HTR-8/SVneo (cell line): ENCODE measurements at regions not wholly inside any gene's neighbourhood (a gene's known extent, or its start where the extent isn't known, plus 50 kb on each side); places are given as distances from the start of the nearest gene placed in this dataset.
A peak's percentile ranks its signal among the peaks of the same experiment; 100 is the strongest.
"Not testable (repeated sequence)": the region's sequence is repeated elsewhere in the genome, so short reads cannot be mapped to it uniquely, and the experiment has no call there.

ENCODE experiments used
- DNase-seq: peaks from one replicate; pipeline ENCODE4 v3.0.0; 2011; ENCODE audit warnings: low spot score, mixed read lengths; ENCODE audit not compliant: insufficient read length
- FAIRE-seq: peaks from 2 replicates; lab custom pipeline; 2011; peaks lifted over from hg19 to GRCh38; lab: Jason Lieb, UNC

- FAIRE-seq, result no peak
- no peak for DNase-seq
Observed at GRCh38 chrX:18102006-18102405, 118.7 kb downstream of the BEND2 start.

- FAIRE-seq (no peak), DNase-seq (no peak)
Observed at GRCh38 chrX:18101087-18101486, 119.6 kb downstream of the BEND2 start.

DNA sequence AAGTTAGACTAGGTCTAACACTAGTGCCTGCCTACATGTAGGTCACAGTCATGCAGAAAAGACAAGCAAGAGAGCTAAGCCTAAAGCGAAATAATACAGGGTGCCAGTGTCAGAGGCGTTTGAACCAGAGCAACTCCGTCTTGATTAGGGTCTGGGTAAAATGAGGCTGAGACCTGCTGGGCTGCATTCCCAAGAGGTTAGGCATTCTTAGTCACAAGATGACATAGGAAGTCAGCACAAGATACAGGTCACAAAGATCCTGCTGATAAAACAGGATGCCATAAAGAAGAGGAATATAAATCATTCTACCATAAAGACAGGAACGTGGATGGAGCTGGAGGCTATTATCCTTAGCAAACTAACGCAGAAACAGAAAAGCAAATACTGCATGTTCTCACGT is 120.9 kb downstream of the BEND2 start:
- DNase-seq, result no peak
- no peak for FAIRE-seq

DNA sequence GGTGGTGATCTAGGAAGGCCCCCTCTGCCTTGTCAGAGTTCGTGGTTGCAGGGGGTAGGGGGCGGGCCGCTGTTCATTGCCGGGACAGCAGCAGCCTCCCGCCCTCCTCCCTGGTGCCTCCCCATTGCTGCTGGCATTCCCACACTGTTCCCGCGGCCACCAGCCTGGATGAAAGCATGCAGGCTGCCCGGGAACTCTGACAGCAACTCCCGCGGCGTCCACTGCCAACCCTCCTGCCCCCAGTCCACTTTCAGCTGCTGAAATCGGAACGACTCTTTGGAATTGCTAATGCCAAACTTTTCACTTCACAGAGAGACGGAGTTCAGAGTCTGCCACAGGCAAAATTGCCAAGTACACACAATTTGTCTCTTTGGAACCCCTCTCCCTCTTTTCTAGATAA is 121.9 kb downstream of the BEND2 start:
- FAIRE-seq, result no peak
- DNase-seq, result no peak

DNA sequence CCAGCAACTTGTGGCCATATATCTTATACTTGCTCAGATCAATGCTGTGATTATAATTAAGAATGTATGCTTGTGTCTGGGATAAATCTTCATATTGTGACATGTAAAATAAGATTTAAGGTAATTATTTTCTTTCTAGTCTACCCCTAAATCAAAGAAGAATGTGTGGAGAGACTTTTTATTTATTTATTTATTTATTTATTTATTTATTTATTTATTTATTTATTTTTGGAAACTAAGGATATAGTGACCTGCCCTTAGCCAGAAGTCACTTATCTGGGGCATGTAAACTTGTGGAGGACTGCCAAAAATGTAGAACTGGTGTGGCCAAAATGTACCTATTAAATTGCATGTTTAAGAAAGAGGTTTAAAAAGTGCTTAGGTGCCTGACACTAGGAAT is 144.3 kb downstream of the BEND2 start:
- DNase-seq (no peak), FAIRE-seq (no peak)

DNA sequence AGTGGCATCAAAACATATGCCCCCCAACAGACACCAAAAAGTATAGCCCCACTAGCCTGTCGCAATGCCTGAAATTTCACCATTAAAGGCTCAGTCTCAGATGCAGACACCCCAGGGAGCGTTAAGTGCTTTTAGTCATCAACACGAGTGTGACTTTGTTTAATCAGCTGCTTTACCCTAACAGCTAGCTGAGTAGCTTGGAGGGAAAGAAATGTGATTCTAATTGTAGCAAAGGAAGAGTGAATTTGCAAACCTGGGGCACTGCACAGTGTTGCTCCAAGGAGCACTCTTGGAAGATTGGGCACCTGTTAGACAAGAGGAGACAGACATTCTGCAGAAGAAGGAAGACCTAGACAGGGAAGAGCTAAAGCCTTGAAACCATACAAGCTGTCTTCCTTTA is 145.1 kb downstream of the BEND2 start:
- no peak for DNase-seq
- FAIRE-seq, result no peak

- DNase-seq, FAIRE-seq: not testable (repeated sequence)
Observed at GRCh38 chrX:18068045-18068444, 152.6 kb downstream of the BEND2 start.

DNA sequence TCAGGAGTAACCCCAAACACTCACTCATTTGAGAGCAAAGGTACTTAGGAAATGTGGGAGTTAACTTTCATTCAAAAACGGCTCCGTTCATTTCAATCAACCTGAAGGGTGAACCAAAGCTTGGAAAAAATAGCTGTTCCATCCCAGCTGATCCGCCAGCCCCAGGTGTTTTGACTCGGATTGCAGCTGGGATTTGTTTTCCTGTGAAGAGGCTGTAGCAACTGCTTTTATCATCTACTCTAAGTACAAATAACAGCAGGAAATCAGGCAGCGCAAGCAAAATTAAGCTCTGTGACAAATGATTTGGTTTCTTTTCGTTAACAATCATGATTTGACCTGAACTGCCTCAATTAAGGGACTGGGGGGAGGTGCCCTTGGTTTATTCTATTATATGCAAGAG is 154.7 kb downstream of the BEND2 start:
- FAIRE-seq (no peak), DNase-seq (no peak)

DNA sequence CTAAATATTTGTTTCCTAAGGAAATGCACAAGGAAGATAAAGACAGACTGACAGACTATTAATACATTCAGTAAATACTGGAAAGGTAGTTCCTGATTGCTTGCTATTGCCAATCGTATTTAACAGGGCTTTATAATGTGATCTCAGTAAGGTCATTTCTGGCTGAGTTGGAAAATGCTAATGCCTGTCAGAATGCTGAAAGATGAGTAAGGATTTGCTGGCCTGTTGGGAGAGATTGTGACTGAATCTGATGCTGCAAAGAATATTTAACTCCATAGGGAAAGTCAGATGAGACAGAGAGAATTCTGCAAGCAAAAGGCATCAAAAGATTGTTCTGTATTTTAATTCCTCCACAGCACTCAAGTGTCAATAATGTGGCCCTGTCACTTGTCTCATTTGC is 169.0 kb downstream of the BEND2 start:
- no peak for DNase-seq
- no peak for FAIRE-seq

- peak; percentile 10 for DNase-seq
- peak; percentile 57 for FAIRE-seq
Observed at GRCh38 chrX:18047491-18047890, 173.2 kb downstream of the BEND2 start.

DNA sequence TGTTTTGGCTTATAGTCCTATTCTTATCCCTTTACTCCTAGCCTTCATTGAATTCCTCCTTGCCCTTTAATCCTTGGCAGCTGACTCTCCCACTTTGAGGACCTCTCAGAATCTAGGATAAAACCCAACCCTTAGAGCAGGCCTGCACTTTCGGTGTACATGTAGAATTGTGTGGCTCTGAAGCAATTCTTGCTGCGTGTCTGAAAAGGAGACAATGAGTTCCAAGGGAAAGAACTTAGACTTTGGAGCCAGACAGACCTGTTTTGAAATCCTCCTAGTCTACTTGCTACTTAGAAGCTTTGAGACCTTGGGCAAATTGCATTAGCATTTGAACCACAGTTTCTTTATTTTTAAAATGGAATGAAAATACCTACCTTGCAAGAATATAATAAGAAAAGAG is 175.2 kb downstream of the BEND2 start:
- DNase-seq, result no peak

GRCh38 chrX:18042776-18043175 is 177.9 kb downstream of the BEND2 start:
- FAIRE-seq (no peak), DNase-seq (no peak)

More for the DNA sequence above, 175.2 kb downstream of the BEND2 start:
- no peak for FAIRE-seq

- FAIRE-seq (no peak), DNase-seq (no peak)
Observed at GRCh38 chrX:18041656-18042055, 179.0 kb downstream of the BEND2 start.

DNA sequence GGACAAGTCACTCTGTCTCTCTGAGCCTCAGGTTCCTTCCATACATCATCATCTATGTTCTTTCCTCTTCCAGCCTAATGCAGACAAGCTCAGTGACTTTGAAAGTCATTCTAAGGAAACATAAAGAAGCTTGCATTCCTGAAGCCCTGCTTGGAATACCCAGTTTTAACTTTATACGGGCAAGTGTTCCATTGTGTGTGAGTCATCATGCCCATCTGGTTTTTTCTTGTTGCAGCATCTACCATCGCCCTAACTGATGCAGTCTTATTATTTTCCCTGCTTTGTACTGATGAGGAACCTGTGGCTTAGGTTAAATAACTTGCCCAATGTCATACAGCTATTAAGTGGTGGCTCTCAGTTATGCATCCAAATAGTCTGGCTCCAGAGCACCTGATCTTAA is 177.9 kb upstream of the RAI2 start:
- DNase-seq (no peak), FAIRE-seq (no peak)

GRCh38 chrX:18036394-18036793 is 175.3 kb upstream of the RAI2 start:
- FAIRE-seq (no peak), DNase-seq (no peak)

DNA sequence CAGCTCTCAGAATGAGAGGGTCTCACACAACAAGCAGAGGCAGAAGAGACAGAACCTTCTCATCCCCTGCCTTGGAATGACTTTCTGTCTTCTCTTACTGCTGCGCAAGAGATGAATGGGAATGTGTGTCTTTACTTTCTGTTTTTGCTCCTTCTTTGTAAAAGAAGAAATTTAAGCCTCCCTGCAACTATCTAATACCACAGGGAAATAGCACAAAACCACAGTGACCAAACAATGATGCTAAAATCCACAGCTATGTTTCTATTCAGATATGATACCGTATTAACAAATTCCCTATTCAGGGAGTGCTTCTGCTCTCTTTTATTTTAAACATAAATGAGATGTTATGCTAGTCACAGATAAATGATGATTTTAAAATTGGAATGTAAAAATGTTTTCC is 173.8 kb upstream of the RAI2 start:
- DNase-seq (no peak), FAIRE-seq (no peak)

GRCh38 chrX:18034504-18034903 is 173.4 kb upstream of the RAI2 start:
- DNase-seq, result no peak
- FAIRE-seq, result no peak

DNA sequence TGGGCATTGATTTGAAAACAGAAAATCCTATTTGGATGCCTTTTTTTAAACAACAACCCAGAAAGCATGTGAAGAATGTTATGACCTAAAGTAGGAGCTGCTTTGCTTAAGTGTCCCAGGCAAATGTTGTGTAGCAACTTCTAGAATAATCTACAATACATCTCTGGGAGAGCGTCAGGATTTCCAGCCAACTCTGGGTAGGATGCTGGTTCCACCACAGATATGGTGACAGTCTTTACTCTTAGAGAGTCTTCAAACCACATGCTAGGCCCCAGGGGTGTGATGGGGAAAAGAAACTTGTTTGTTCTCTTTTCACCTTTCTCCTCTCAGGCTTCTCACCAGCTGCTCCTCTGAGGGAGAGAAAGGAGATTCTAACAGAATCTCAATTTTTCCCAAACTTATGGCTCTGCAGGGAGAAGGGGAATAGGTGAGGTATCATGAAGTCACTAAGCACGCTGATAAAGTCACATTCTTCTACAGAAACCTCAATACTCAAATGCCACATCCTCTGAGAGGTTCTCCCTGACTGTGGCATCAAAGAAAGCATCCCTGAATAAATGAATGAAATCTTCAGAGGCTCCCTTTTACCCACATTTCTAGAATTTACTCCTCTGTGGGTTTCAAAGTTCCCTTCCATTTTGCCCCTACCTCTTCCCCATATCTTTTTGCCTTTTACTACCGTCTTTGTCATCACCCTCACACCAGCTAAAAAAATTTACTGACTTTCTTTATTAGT is 171.6 kb upstream of the RAI2 start:
- DNase-seq, result no peak
- FAIRE-seq, result no peak

GRCh38 chrX:18031726-18032375 is 170.8 kb upstream of the RAI2 start:
- DNase-seq (no peak), FAIRE-seq (no peak)

DNA sequence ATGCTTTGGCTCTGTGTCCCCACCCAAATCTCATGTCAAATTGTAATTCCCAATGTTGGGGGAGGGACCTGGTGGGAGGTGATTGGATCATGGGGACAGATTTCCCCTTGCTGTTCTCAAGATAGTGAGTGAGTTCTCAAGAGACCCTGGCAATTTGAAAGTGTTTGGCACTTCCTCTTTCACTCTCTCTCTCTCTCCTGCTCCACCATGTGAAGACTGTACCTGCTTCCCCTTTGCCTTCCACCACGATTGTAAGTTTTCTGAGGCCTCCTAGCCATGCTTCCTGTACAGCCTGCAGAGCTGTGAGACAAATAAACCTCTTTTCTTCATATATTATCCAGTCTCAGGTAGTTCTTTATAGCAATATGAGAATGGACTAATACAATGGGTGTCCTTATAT is 169.6 kb upstream of the RAI2 start:
- FAIRE-seq, DNase-seq: not testable (repeated sequence)

GRCh38 chrX:18026166-18026565 is 165.1 kb upstream of the RAI2 start:
- FAIRE-seq (no peak), DNase-seq (no peak)

DNA sequence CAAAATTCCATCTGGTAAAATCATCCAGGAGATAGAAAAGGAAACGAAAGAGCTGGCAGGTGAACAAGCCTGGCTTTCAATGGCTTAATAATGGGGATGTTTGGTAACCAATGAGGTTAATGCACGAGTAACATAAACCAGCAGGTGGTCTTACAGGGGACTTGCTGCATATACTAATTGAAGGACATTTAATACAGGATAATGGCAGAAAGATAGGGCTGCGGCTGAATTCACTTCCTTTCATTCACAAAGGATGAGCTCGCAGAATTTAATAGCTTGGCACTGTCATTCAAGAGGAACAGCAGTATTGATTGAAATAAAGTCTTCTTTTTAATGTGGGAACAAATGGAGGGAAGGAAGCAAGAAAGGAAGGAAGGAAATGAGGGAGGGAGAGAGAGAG is 156.3 kb upstream of the RAI2 start:
- no peak for FAIRE-seq
- no peak for DNase-seq
